HCT116 (cell line): ENCODE measurements at regions not wholly inside any gene's neighbourhood (a gene's known extent, or its start where the extent isn't known, plus 50 kb on each side); places are given as distances from the start of the nearest gene placed in this dataset.

Source experiments
- ATAC-seq: fragments of 200-7000 bp; cut with Tn5 transposase; 2 replicates; pipeline ENCODE4 v1.9.1; 2020; ENCODE audit warnings: mild to moderate bottlenecking, moderate library complexity
- BruUV-seq: library from RNA; stranded (reverse); fragments of 400-500 nt; replicated peaks from 2 replicates; lab custom pipeline; 2021; lab: Mats Ljungman, UMichigan
- CTCF ChIA-PET: fragments of 300-600 bp; sonication (Branson Sonifier 250); formaldehyde crosslinking; loops from one replicate; lab custom pipeline; 2021; ENCODE audit warnings: antibody characterized with exemption; lab: Charles Lee
- POLR2A ChIA-PET: fragments of 300-600, 350-600 bp; sonication (Branson Sonifier 250); formaldehyde crosslinking; loops from one replicate; lab custom pipeline; 2021; ENCODE audit warnings: antibody characterized with exemption; lab: Charles Lee
- RAD21 ChIA-PET, 2 experiments: fragments of 300-600 bp; sonication (Branson Sonifier 250); formaldehyde crosslinking; loops; one replicate each; lab custom pipeline; 2023; ENCODE audit warnings: low total read pairs in 2 of 2; ENCODE audit not compliant: uncharacterized antibody in 2 of 2, unreplicated experiment in 2 of 2, low non-redundant PET in 1 of 2; lab: Charles Lee
- DNase-seq: peaks from one replicate; pipeline ENCODE4 v3.0.0-alpha.2; 2010; ENCODE audit warnings: low read depth, low spot score
- H2AFZ ChIP-seq: fragments of 200-600 bp; shearing (Covaris generic), sonication (generic); 2 replicates; pipeline ENCODE4 v1.6.1; 2017; ENCODE audit warnings: low read depth, mixed run types, mixed read lengths, antibody characterized with exemption, low read length; ENCODE audit not compliant: poor library complexity, severe bottlenecking
- H3K27ac ChIP-seq: 2 replicates; pipeline ENCODE4 v1.5.1; 2012; ENCODE audit warnings: low read depth, low read length
- H3K27me3 ChIP-seq: fragments of 200-600 bp; sonication (generic); 2 replicates; pipeline ENCODE4 v1.6.1; 2016; ENCODE audit warnings: mixed run types, low read length, mixed read lengths; ENCODE audit not compliant: insufficient read depth
- H3K36me3 ChIP-seq, 2 experiments: fragments of 200-500 bp in 1 of 2; fragments of 200-600 bp in 1 of 2; sonication (Bioruptor generic) in 1 of 2; sonication (generic) in 1 of 2; 2 replicates each; pipeline versions ENCODE4 v1.5.1 to v1.6.1; 2014 to 2016; ENCODE audit warnings: low read length in 2 of 2, inconsistent platforms in 1 of 2, mixed read lengths in 1 of 2, mixed run types in 1 of 2; ENCODE audit not compliant: insufficient read depth in 2 of 2, control insufficient read depth in 1 of 2
- H3K4me1 ChIP-seq, 2 experiments: fragments of 200-600 bp in 1 of 2; sonication (generic) in 1 of 2; 2 replicates each; pipeline versions ENCODE4 v1.5.1 to v1.6.1; 2012 to 2017; ENCODE audit warnings: low read length in 2 of 2, inconsistent platforms in 1 of 2, mild to moderate bottlenecking in 1 of 2, mixed read lengths in 1 of 2, mixed run types in 1 of 2, moderate library complexity in 1 of 2; ENCODE audit not compliant: insufficient read depth in 2 of 2, control insufficient read depth in 1 of 2
- H3K4me2 ChIP-seq: fragments of 200-600 bp; sonication (generic); 2 replicates; pipeline ENCODE4 v1.6.1; 2017; ENCODE audit warnings: mixed run types, low read length, mixed read lengths
- H3K4me3 ChIP-seq, 2 experiments: fragments of 200-600 bp in 1 of 2; sonication (generic) in 1 of 2; replicated peaks in 1 of 2; 2 replicates each; pipeline ENCODE4 v1.5.1; 2011 to 2016; ENCODE audit warnings: low read length in 2 of 2, control low read depth in 1 of 2, low read depth in 1 of 2, mild to moderate bottlenecking in 1 of 2, mixed read lengths in 1 of 2, mixed run types in 1 of 2
- H3K79me2 ChIP-seq: fragments of 200-600 bp; sonication (generic); 2 replicates; pipeline ENCODE4 v1.6.1; 2017; ENCODE audit warnings: mild to moderate bottlenecking, mixed run types, low read length, moderate library complexity, mixed read lengths; ENCODE audit not compliant: insufficient read depth
- H3K9ac ChIP-seq: fragments of 200-600 bp; sonication (generic); 2 replicates; pipeline ENCODE4 v1.6.1; 2016; ENCODE audit warnings: low read length, mixed read lengths
- H3K9me2 ChIP-seq: fragments of 200-600 bp; sonication (generic), shearing (Covaris generic); 2 replicates; pipeline ENCODE4 v1.6.1; 2017; ENCODE audit warnings: mixed run types, mild to moderate bottlenecking, moderate library complexity; ENCODE audit not compliant: insufficient read depth
- H3K9me3 ChIP-seq, 2 experiments: fragments of 200-500 bp in 1 of 2; fragments of 200-600 bp in 1 of 2; sonication (Bioruptor generic) in 1 of 2; sonication (generic) in 1 of 2; 2 replicates each; pipeline ENCODE4 v1.6.1; 2014 to 2017; ENCODE audit warnings: low read length in 2 of 2, mixed read lengths in 2 of 2, inconsistent platforms in 1 of 2, low read depth in 1 of 2, mild to moderate bottlenecking in 1 of 2, mixed run types in 1 of 2, moderate library complexity in 1 of 2; ENCODE audit not compliant: control insufficient read depth in 1 of 2, insufficient read depth in 1 of 2
- H4K20me1 ChIP-seq: fragments of 200-600 bp; sonication (generic), shearing (Covaris generic); 2 replicates; pipeline ENCODE4 v1.6.1; 2017; ENCODE audit warnings: mixed run types, mild to moderate bottlenecking, moderate library complexity; ENCODE audit not compliant: insufficient read depth
- CBX3 ChIP-seq: IDR thresholded peaks from 2 replicates; pipeline ENCODE4 v1.6.1; 2012; ENCODE audit warnings: low read depth
- CEBPB ChIP-seq: IDR thresholded peaks from 2 replicates; pipeline ENCODE4 v1.6.1; 2012; ENCODE audit warnings: low read depth
- EGR1 ChIP-seq: IDR thresholded peaks from 2 replicates; pipeline ENCODE4 v1.6.1; 2012; ENCODE audit warnings: low read depth
- ELF1 ChIP-seq: IDR thresholded peaks from 2 replicates; pipeline ENCODE4 v1.6.1; 2012; ENCODE audit warnings: low read depth, borderline replicate concordance
- EZH2 ChIP-seq: fragments of 200-600 bp; sonication (generic); IDR thresholded peaks from 2 replicates; pipeline ENCODE4 v1.6.1; 2017; ENCODE audit warnings: antibody characterized with exemption, mixed run types
- EZH2phosphoT487 ChIP-seq: fragments of 200-600 bp; IDR thresholded peaks from 2 replicates; pipeline ENCODE4 v1.6.1; 2018; ENCODE audit warnings: antibody characterized with exemption, borderline replicate concordance
- FOSL1 ChIP-seq: IDR thresholded peaks from 2 replicates; pipeline ENCODE4 v1.6.1; 2012; ENCODE audit warnings: low read depth
- JUND ChIP-seq: IDR thresholded peaks from 2 replicates; pipeline ENCODE4 v1.6.1; 2012
- POLR2A ChIP-seq: IDR thresholded peaks from 2 replicates; pipeline ENCODE4 v1.7.0; 2011; ENCODE audit warnings: borderline replicate concordance; ENCODE audit not compliant: insufficient read depth, insufficient read length; ENCODE audit errors: extremely low read depth
- POLR2AphosphoS5 ChIP-seq: IDR thresholded peaks from 2 replicates; pipeline ENCODE4 v1.6.1; 2011; ENCODE audit warnings: mild to moderate bottlenecking, low read depth, low read length, moderate library complexity
- RAD21 ChIP-seq: IDR thresholded peaks from 2 replicates; pipeline ENCODE4 v1.6.1; 2012; ENCODE audit warnings: low read depth, mild to moderate bottlenecking
- SP1 ChIP-seq: IDR thresholded peaks from 2 replicates; pipeline ENCODE4 v1.6.1; 2012; ENCODE audit warnings: low read depth
- TCF7L2 ChIP-seq: IDR thresholded peaks from 2 replicates; pipeline ENCODE4 v1.7.0; 2011; ENCODE audit warnings: borderline replicate concordance, inconsistent platforms; ENCODE audit not compliant: insufficient read depth, insufficient read length; ENCODE audit errors: extremely low read depth
- YY1 ChIP-seq: IDR thresholded peaks from 2 replicates; pipeline ENCODE4 v1.6.1; 2011; ENCODE audit warnings: low read length, low read depth, moderate library complexity, mild to moderate bottlenecking; ENCODE audit not compliant: insufficient replicate concordance; ENCODE audit errors: extremely low read depth
- ZFX ChIP-seq: fragments of 450-650 bp; IDR thresholded peaks from 2 replicates; pipeline ENCODE4 v1.6.1; 2017
- intact Hi-C: fragments of 100-400 bp; cut with micrococcal nuclease; formaldehyde crosslinking; loops from 2 replicates; pipeline ENCODE4 v1.10.0; 2022
- TF ChIP-seq, protein P1 (sequence below): IDR thresholded peaks from 2 replicates; pipeline ENCODE4 v1.6.1; 2011; ENCODE audit warnings: mild to moderate bottlenecking, low read length, moderate library complexity; ENCODE audit not compliant: insufficient replicate concordance; ENCODE audit errors: extremely low read depth
- TF ChIP-seq, protein P2 (sequence below): IDR thresholded peaks from 2 replicates; pipeline ENCODE4 v1.6.1; 2012
- TF ChIP-seq, protein P3 (sequence below): IDR thresholded peaks from 2 replicates; pipeline ENCODE4 v1.6.1; 2012; ENCODE audit warnings: low read depth
- TF ChIP-seq, protein P4 (sequence below), 3 experiments: fragments of 200-600 bp in 1 of 3; sonication (generic) in 1 of 3; IDR thresholded peaks in 2 of 3; conservative IDR thresholded peaks in 1 of 3; 2 replicates each; pipeline ENCODE4 v1.5.1; 2012 to 2017; ENCODE audit warnings: low read depth in 2 of 3, low read length in 2 of 3, antibody characterized with exemption in 1 of 3, borderline replicate concordance in 1 of 3, control low read depth in 1 of 3, mild to moderate bottlenecking in 1 of 3, mixed read lengths in 1 of 3, mixed run types in 1 of 3, moderate library complexity in 1 of 3; ENCODE audit not compliant: insufficient read depth in 1 of 3

DNA sequence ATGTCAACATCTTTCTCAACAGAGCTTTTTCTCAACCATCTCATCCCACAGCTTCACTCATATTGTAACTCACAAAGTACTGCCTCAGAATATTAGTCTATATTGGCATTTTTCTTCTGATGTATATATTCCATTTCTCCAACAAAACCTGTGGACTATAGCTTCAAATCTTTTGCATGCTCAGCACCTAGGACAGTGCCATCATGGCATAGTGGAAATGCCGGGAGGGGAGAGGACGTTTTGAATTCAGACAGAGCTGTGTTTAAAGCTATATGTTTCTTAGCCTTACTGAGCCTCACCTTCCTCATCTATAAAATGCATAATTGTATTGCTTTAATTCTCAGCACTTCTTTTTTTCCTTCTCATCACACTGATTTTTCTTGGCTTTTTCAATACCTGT lies 452.6 kb downstream of the GALC start:
- ChIA-PET CTCF (no interaction called here), POLR2A (no interaction called here), RAD21 (no interaction called here)
- TF ChIP-seq, protein P1, sequence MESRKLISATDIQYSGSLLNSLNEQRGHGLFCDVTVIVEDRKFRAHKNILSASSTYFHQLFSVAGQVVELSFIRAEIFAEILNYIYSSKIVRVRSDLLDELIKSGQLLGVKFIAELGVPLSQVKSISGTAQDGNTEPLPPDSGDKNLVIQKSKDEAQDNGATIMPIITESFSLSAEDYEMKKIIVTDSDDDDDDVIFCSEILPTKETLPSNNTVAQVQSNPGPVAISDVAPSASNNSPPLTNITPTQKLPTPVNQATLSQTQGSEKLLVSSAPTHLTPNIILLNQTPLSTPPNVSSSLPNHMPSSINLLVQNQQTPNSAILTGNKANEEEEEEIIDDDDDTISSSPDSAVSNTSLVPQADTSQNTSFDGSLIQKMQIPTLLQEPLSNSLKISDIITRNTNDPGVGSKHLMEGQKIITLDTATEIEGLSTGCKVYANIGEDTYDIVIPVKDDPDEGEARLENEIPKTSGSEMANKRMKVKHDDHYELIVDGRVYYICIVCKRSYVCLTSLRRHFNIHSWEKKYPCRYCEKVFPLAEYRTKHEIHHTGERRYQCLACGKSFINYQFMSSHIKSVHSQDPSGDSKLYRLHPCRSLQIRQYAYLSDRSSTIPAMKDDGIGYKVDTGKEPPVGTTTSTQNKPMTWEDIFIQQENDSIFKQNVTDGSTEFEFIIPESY = no peak
- no peak for TF ChIP-seq ELF1
- no peak for TF ChIP-seq JUND
- no peak for TF ChIP-seq RAD21
- TF ChIP-seq EZH2 = no peak
- no peak for TF ChIP-seq TCF7L2
- TF ChIP-seq EGR1 = no peak
- no peak for TF ChIP-seq EZH2phosphoT487
- no peak for TF ChIP-seq POLR2A
- no peak for TF ChIP-seq SP1
- TF ChIP-seq, protein P2, sequence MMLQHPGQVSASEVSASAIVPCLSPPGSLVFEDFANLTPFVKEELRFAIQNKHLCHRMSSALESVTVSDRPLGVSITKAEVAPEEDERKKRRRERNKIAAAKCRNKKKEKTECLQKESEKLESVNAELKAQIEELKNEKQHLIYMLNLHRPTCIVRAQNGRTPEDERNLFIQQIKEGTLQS = no peak
- no peak for TF ChIP-seq CEBPB
- TF ChIP-seq, protein P3, sequence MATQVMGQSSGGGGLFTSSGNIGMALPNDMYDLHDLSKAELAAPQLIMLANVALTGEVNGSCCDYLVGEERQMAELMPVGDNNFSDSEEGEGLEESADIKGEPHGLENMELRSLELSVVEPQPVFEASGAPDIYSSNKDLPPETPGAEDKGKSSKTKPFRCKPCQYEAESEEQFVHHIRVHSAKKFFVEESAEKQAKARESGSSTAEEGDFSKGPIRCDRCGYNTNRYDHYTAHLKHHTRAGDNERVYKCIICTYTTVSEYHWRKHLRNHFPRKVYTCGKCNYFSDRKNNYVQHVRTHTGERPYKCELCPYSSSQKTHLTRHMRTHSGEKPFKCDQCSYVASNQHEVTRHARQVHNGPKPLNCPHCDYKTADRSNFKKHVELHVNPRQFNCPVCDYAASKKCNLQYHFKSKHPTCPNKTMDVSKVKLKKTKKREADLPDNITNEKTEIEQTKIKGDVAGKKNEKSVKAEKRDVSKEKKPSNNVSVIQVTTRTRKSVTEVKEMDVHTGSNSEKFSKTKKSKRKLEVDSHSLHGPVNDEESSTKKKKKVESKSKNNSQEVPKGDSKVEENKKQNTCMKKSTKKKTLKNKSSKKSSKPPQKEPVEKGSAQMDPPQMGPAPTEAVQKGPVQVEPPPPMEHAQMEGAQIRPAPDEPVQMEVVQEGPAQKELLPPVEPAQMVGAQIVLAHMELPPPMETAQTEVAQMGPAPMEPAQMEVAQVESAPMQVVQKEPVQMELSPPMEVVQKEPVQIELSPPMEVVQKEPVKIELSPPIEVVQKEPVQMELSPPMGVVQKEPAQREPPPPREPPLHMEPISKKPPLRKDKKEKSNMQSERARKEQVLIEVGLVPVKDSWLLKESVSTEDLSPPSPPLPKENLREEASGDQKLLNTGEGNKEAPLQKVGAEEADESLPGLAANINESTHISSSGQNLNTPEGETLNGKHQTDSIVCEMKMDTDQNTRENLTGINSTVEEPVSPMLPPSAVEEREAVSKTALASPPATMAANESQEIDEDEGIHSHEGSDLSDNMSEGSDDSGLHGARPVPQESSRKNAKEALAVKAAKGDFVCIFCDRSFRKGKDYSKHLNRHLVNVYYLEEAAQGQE = no peak
- no peak for TF ChIP-seq POLR2AphosphoS5
- no peak for TF ChIP-seq ZFX
- no peak for TF ChIP-seq YY1
- TF ChIP-seq, protein P4, sequence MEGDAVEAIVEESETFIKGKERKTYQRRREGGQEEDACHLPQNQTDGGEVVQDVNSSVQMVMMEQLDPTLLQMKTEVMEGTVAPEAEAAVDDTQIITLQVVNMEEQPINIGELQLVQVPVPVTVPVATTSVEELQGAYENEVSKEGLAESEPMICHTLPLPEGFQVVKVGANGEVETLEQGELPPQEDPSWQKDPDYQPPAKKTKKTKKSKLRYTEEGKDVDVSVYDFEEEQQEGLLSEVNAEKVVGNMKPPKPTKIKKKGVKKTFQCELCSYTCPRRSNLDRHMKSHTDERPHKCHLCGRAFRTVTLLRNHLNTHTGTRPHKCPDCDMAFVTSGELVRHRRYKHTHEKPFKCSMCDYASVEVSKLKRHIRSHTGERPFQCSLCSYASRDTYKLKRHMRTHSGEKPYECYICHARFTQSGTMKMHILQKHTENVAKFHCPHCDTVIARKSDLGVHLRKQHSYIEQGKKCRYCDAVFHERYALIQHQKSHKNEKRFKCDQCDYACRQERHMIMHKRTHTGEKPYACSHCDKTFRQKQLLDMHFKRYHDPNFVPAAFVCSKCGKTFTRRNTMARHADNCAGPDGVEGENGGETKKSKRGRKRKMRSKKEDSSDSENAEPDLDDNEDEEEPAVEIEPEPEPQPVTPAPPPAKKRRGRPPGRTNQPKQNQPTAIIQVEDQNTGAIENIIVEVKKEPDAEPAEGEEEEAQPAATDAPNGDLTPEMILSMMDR (IDR thresholded peaks at IDR 0.05 in 2 of 3, conservative IDR thresholded peaks at IDR 0.05 in 1 of 3; ENCODE audit: borderline replicate concordance in 1 of 3, insufficient read depth in 1 of 3, low read depth in 2 of 3, low read length in 2 of 3) = no peak
- no peak for TF ChIP-seq FOSL1
- TF ChIP-seq CBX3 = no peak
- DNase-seq (no peak), ATAC-seq (no peak)
- Histone ChIP-seq H3K9me2 (no peaks in the 10 kb centered on the region), H3K27me3 (no peaks in the 10 kb centered on the region), H3K4me3 (no peak overlapping the region), H2AFZ (no peak overlapping the region), H4K20me1 (no peaks in the 10 kb centered on the region), H3K9ac (no peak overlapping the region), H3K4me1 (no peaks in the 10 kb centered on the region), H3K4me2 (no peak overlapping the region), H3K9me3 (peaks cover 3 to 29% of the 10 kb centered on the region in 2 experiments; a peak in 2 of 4 replicates), H3K27ac (no peak overlapping the region), H3K79me2 (no peaks in the 10 kb centered on the region), H3K36me3 (no peaks in the 10 kb centered on the region)
- intact Hi-C loops = no loop called here
- BruUV-seq = no TSS peak
